Calu3 (cell line): ENCODE measurements at regions not wholly inside any gene's neighbourhood (a gene's known extent, or its start where the extent isn't known, plus 50 kb on each side); places are given as distances from the start of the nearest gene placed in this dataset.

ENCODE experiments used
- BruUV-seq: library from RNA; stranded (reverse); fragments of 400-500 nt; replicated peaks from 2 replicates; lab custom pipeline; 2021; lab: Mats Ljungman, UMichigan
- CTCF ChIA-PET: fragments of 300-600 bp; sonication (Branson Sonifier 250); formaldehyde crosslinking; loops from one replicate; lab custom pipeline; 2022; ENCODE audit warnings: antibody characterized with exemption; lab: Charles Lee
- DNase-seq: peaks from one replicate; pipeline ENCODE4 v3.0.0; 2022
- H3K27ac Mint-ChIP-seq: one replicate; pipeline ENCODE4 v1.8.0; 2022; ENCODE audit warnings: mixed read lengths; ENCODE audit not compliant: unreplicated experiment
- H3K27me3 Mint-ChIP-seq: one replicate; pipeline ENCODE4 v1.8.0; 2022; ENCODE audit warnings: mixed read lengths; ENCODE audit not compliant: unreplicated experiment
- H3K36me3 Mint-ChIP-seq: one replicate; pipeline ENCODE4 v1.8.0; 2022; ENCODE audit warnings: mild to moderate bottlenecking, moderate library complexity, mixed read lengths; ENCODE audit not compliant: insufficient read depth, unreplicated experiment
- H3K4me1 Mint-ChIP-seq: one replicate; pipeline ENCODE4 v1.8.0; 2022; ENCODE audit warnings: mild to moderate bottlenecking, low read depth, mixed read lengths; ENCODE audit not compliant: unreplicated experiment
- H3K4me3 Mint-ChIP-seq: one replicate; pipeline ENCODE4 v1.8.0; 2022; ENCODE audit warnings: mild to moderate bottlenecking, low read depth, moderate library complexity, mixed read lengths; ENCODE audit not compliant: unreplicated experiment
- H3K9me3 Mint-ChIP-seq: one replicate; pipeline ENCODE4 v1.8.0; 2022; ENCODE audit warnings: low read depth, mixed read lengths; ENCODE audit not compliant: unreplicated experiment
- intact Hi-C: fragments of 100-400 bp; cut with micrococcal nuclease; formaldehyde crosslinking; loops from one replicate; pipeline ENCODE4 v1.10.0; 2022; ENCODE audit not compliant: unreplicated experiment
- TF ChIP-seq, protein P1 (sequence below): fragments of 200-600 bp; IDR thresholded peaks from one replicate; pipeline ENCODE4 v1.8.0; 2022; ENCODE audit warnings: antibody characterized with exemption; ENCODE audit not compliant: unreplicated experiment

DNA sequence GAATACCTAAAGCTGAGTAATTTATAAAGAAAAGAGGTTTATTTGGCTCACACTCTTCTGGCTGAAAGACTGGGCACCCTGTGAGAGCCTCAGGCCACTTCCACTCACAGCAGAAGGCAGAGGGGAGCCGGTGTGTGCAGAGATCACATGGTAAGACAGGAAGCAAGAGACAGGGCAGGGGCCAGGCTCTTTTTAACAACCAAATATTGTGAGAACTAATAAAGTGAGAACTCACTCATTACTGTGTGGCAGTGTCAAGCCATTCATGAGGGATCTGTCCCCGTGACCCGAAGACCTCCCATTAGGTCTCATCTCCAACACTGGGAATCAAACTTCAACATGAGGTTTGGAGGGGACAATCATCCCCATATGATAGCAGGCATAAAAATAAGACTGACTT is 180.8 kb upstream of the DIO3 start:
- Mint-ChIP-seq H3K9me3 (peaks cover 14% of the 10 kb centered on the region), H3K4me3 (no peak overlapping the region), H3K27ac (no peak overlapping the region), H3K4me1 (no peaks in the 10 kb centered on the region), H3K27me3 (peaks cover 34% of the 10 kb centered on the region), H3K36me3 (no peaks in the 10 kb centered on the region)
- CTCF ChIA-PET = no interaction called here
- TF ChIP-seq, protein P1, sequence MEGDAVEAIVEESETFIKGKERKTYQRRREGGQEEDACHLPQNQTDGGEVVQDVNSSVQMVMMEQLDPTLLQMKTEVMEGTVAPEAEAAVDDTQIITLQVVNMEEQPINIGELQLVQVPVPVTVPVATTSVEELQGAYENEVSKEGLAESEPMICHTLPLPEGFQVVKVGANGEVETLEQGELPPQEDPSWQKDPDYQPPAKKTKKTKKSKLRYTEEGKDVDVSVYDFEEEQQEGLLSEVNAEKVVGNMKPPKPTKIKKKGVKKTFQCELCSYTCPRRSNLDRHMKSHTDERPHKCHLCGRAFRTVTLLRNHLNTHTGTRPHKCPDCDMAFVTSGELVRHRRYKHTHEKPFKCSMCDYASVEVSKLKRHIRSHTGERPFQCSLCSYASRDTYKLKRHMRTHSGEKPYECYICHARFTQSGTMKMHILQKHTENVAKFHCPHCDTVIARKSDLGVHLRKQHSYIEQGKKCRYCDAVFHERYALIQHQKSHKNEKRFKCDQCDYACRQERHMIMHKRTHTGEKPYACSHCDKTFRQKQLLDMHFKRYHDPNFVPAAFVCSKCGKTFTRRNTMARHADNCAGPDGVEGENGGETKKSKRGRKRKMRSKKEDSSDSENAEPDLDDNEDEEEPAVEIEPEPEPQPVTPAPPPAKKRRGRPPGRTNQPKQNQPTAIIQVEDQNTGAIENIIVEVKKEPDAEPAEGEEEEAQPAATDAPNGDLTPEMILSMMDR = no peak
- no peak for DNase-seq
- BruUV-seq = no TSS peak
- intact Hi-C loops = no loop called here

DNA sequence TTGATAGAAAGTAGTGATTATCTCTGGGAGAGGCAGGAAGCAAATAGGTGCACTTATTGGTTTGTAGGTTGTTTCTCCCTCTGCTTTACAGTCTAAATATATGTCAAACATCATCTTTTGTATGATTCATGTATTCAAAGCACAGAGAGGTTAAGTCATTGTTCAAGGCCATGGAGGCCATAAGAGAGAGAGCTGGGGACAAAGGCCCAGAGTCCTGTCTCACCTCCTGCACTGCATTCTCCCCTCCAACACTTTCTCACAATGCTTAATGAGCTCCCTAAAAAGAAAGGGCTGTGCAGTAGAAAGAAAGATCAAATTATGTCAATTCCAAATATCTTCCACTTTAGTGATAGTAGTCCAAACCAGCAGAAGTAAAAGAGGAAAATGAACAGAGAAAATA is 180.4 kb upstream of the DIO3 start:
- intact Hi-C loops = no loop called here
- no peak overlapping the region for H3K27ac Mint-ChIP-seq
- CTCF ChIA-PET = no interaction called here
- H3K27me3 Mint-ChIP-seq = peaks cover 30% of the 10 kb centered on the region
- H3K9me3 Mint-ChIP-seq = peaks cover 14% of the 10 kb centered on the region
- no peaks in the 10 kb centered on the region for H3K36me3 Mint-ChIP-seq
- TF ChIP-seq, protein P1 = no peak
- H3K4me1 Mint-ChIP-seq = no peaks in the 10 kb centered on the region
- DNase-seq = no peak
- no TSS peak for BruUV-seq
- no peak overlapping the region for H3K4me3 Mint-ChIP-seq

DNA sequence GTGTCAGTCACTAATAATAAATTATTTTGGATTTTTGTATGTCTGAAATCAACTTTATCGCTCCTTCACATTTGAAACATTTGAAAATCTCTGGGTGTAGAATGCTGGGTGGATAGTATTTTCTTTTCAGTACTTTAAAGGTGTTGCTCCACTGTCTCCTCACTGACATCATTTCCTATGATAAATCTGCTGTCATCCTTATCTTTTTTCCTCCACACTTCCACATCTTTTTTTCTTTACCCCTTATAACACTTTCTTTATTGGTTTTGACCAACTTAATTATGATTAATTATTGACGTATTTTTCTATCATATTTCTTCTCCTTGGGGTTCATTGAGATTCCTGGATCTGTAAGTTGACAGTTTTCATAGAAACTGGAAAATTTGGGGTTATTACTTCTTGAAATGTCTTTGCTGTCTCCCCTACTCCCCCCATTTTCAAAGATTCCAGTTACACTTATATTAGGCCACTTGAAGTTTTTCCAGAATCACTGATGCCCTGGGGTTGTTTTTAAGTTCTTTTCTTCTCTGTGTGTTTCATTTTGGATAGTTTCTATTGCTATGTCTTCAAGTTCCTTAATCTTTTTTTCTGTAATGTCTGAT is 177.5 kb upstream of the DIO3 start:
- Mint-ChIP-seq H3K4me1 (no peaks in the 10 kb centered on the region), H3K36me3 (no peaks in the 10 kb centered on the region), H3K4me3 (no peak overlapping the region), H3K9me3 (peaks cover 16% of the 10 kb centered on the region), H3K27ac (no peak overlapping the region), H3K27me3 (peaks cover 15% of the 10 kb centered on the region)
- TF ChIP-seq, protein P1 = no peak
- CTCF ChIA-PET = no interaction called here
- intact Hi-C loops = no loop called here
- no peak for DNase-seq
- BruUV-seq = no TSS peak

DNA sequence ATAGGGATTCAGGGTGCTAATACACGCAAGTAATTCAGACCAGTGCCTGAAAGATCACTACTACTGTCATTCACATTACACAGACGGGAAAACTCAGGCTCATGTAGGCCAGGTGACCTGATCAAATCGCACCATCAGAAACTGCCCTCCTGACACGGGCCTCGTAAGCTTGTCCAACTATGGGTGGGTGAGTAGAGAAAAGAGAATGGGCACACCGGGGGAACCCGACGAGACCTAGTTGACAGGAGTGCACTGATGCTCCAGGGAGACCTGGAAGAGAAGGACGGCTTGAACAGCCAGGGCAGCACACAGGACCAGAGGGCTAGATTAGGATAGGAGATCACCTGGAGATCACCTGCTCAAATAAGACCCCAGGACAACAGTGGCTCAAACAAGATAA is 166.9 kb upstream of the DIO3 start:
- H3K36me3 Mint-ChIP-seq = no peaks in the 10 kb centered on the region
- CTCF ChIA-PET = no interaction called here
- peaks cover 2% of the 10 kb centered on the region for H3K9me3 Mint-ChIP-seq
- no peak for DNase-seq
- intact Hi-C loops = no loop called here
- H3K27ac Mint-ChIP-seq = no peak overlapping the region
- no peak overlapping the region for H3K4me3 Mint-ChIP-seq
- peaks cover 34% of the 10 kb centered on the region for H3K27me3 Mint-ChIP-seq
- no peaks in the 10 kb centered on the region for H3K4me1 Mint-ChIP-seq
- TF ChIP-seq, protein P1 = no peak
- BruUV-seq = no TSS peak
